NB4 (cell line): ENCODE measurements at regions not wholly inside any gene's neighbourhood (a gene's known extent, or its start where the extent isn't known, plus 50 kb on each side); places are given as distances from the start of the nearest gene placed in this dataset.

Experiments
- DNase-seq: peaks from one replicate; pipeline ENCODE4 v3.0.0; 2010; ENCODE audit warnings: low read depth
- H3K4me3 ChIP-seq: one replicate; pipeline ENCODE4 v1.5.1; 2011; ENCODE audit warnings: mild to moderate bottlenecking, low read depth, low read length, moderate library complexity
- MAX ChIP-seq: IDR thresholded peaks from 2 replicates; pipeline ENCODE4 v1.6.1; 2011; ENCODE audit warnings: low read depth, low read length
- MYC ChIP-seq: IDR thresholded peaks from 2 replicates; pipeline ENCODE4 v1.6.1; 2011; ENCODE audit warnings: low read depth, low read length
- POLR2A ChIP-seq: IDR thresholded peaks from 2 replicates; pipeline ENCODE4 v1.6.1; 2011; ENCODE audit warnings: mild to moderate bottlenecking; ENCODE audit not compliant: insufficient read length; ENCODE audit errors: extremely low read depth
- TF ChIP-seq, protein P1 (sequence below): IDR thresholded peaks from one replicate; pipeline ENCODE4 v1.5.1; 2012; ENCODE audit warnings: low read depth, low read length

GRCh38 chr5:153437251-153437650 is 53.2 kb upstream of the GRIA1 start:
- no peak for TF ChIP-seq MAX
- TF ChIP-seq, protein P1, sequence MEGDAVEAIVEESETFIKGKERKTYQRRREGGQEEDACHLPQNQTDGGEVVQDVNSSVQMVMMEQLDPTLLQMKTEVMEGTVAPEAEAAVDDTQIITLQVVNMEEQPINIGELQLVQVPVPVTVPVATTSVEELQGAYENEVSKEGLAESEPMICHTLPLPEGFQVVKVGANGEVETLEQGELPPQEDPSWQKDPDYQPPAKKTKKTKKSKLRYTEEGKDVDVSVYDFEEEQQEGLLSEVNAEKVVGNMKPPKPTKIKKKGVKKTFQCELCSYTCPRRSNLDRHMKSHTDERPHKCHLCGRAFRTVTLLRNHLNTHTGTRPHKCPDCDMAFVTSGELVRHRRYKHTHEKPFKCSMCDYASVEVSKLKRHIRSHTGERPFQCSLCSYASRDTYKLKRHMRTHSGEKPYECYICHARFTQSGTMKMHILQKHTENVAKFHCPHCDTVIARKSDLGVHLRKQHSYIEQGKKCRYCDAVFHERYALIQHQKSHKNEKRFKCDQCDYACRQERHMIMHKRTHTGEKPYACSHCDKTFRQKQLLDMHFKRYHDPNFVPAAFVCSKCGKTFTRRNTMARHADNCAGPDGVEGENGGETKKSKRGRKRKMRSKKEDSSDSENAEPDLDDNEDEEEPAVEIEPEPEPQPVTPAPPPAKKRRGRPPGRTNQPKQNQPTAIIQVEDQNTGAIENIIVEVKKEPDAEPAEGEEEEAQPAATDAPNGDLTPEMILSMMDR = no peak
- no peak for TF ChIP-seq MYC
- no peak for DNase-seq
- H3K4me3 ChIP-seq = no peak overlapping the region

DNA sequence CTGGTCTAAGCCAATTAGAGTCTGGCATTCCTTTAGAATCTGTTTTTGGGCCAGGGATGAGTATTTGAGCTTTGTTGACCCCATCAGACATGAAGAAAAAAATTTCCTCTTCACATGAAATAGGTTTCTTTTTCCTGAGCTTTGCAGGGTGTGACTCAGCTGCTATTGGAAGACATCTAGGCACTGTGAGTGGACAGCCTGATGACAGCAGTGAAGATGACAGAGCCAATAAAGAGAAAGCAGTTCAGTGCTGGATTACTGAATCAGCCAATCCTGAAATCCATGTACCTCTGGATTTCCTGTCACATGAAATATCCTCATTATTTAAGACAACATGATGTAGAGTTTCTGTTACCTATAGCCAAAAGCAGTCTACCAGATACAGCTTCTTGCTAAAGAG is 51.3 kb upstream of the GRIA1 start:
- H3K4me3 ChIP-seq = no peak overlapping the region
- TF ChIP-seq MYC (no peak), MAX (no peak), POLR2A (no peak)
- TF ChIP-seq, protein P1 = no peak
- no peak for DNase-seq
